Globus pallidus (tissue), 1 donor: ENCODE measurements at regions not wholly inside any gene's neighbourhood (a gene's known extent, or its start where the extent isn't known, plus 50 kb on each side); places are given as distances from the start of the nearest gene placed in this dataset.
"Not testable (repeated sequence)": the region's sequence is repeated elsewhere in the genome, so short reads cannot be mapped to it uniquely, and the experiment has no call there.

Source experiments
- DNase-seq: peaks from one replicate; pipeline ENCODE4 v3.0.0-alpha.2; 2015; ENCODE audit warnings: low spot score

DNA sequence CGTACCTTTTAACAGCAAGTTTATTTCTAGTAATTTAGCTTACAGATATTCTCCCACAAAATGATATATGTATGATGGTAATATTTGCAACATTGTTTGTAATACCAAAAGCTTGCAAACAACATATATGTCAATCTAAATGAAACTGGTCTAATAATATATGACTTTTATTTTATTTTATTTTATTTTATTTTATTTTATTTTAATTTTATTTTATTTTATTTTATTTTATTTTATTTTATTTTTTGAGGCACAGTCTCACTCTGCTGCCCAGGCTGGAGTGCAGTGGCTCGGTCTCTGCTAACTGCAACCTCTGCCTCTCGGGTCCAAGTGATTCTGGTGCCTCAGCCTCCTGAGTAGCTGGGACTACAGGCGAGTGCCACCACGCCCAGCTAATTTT is 94.6 kb upstream of the ABCA1 start:
- not testable (repeated sequence) for DNase-seq

DNA sequence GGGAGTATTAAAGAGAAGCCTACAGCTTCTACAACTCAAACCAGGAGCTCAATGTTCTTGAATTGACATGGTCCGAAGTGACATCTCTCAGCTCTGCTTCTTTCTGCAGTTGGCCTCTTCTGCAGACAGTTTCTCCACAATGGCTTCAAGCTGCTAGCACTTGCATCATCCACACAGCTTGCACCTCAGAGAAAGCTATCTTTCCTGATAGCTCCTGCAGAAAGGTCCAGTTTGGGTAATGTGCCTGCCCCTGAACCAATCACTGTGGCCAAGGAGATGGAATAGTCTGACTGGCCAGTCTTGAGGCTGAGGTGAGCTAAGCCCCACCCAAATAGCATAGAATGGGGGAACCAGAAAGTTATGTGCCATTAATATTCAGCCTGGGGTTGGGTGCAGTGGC is 95.8 kb upstream of the ABCA1 start:
- DNase-seq, result no peak

DNA sequence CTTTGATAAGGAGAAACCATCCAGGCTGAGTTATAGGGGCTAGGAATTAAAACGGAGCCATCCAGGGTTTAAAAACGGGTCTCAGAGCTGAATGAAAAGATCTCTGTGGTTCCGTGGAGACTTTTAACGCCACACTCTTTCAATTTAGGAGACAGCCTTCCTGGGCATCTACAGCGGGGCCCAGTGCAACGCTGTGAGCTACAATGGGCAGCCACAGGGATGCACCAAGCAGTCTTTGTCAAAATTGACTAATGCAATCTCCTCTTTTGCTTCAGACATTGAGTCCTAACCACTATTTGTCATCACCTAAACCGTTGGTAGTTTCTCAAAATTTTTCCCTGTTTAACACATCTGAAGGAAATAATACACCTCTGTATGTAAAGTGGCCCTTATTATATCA is 96.6 kb upstream of the ABCA1 start:
- no peak for DNase-seq

DNA sequence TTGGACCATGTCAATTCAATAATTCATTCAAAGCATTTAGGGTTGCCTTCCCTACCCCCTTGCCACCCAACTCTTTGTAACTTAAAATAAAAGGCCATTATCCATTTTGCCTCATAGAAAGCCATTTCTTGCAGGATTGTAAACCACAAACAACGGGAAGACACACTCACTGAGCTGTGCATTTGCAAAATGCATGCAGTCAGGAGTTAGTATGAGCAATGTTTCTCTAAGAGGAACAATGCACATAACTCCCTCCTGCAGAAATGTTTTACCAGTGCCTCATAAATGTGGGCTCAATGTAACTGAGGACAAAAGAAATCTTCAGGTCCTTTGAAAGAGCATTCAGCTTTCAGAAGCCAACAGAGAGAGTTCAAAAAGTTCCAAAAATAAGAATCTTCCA is 98.5 kb upstream of the ABCA1 start:
- DNase-seq, result no peak

DNA sequence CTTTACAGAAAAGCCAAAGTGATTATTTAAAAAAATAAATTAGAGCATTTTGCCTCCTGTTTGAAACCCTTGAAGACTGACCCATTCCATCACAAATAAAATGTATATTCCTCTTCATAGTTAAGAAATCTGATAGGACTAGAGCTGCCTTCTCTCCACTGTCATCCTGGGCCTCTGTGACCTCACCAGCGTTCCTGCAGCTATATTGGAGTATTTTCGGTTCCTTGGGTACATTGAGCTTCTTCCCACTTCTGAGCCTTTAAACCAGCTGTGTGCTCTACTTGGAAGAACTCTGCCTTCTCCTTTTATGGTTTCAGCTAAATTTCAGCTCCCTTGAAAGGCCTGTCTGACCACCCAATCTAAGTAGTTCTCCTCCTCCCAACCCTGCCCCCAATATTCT is 99.1 kb upstream of the ABCA1 start:
- DNase-seq, result no peak

DNA sequence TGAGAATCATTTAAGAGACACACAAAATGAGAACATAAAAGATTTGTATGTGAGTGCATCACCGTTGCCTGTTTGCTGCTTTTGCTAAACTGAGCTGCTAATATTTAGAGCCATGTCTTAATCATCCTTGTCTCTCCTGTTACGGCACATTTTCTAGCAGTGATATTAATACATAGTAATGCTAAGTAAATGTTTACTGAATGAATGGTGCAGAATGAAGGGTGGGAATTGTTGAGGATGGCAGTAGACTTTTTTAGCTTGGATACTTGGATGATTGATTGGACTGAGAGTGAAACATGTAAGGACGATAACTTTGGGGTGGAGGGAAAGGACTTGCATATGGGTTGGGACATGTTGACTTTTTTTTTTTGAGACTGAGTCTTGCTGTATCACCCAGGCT is 102.3 kb upstream of the ABCA1 start:
- DNase-seq, result no peak

DNA sequence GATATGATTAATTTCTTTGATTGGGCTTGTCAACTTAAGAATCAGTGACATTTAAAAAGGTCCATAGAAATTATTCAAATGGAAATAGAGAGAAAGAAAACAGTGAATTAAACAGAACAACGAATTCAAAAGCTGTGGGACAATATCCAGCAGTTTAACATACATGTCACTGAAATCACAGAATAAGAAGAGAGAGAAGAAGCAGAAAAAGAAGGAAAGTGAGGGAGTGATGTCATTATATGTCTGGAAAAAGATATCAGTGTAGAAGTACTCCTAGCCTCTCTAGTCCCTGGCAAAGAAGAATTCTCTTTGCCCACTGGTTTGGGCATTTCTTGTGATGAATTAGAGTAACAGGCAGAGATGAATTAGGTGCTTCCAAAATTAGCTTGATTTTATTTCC is 109.2 kb upstream of the ABCA1 start:
- no peak for DNase-seq

DNA sequence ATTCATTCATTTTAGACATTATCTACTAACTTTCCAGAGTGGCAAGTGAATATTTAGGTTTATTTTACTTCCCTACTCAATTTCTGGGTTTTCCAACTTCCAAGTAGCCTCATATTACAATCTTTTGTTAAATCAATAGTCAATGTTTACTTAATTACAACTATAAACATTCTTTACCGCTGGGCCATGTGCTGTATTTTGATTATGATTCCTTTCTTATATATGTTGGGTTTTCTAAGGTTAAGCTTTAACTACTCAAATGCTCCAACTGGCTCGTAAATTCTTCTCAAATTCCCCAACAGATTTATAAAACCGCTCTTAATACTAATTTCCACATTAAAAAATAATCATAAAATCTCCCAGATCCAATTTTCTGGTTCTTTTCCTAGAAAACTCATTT is 110.1 kb upstream of the ABCA1 start:
- DNase-seq, result no peak

DNA sequence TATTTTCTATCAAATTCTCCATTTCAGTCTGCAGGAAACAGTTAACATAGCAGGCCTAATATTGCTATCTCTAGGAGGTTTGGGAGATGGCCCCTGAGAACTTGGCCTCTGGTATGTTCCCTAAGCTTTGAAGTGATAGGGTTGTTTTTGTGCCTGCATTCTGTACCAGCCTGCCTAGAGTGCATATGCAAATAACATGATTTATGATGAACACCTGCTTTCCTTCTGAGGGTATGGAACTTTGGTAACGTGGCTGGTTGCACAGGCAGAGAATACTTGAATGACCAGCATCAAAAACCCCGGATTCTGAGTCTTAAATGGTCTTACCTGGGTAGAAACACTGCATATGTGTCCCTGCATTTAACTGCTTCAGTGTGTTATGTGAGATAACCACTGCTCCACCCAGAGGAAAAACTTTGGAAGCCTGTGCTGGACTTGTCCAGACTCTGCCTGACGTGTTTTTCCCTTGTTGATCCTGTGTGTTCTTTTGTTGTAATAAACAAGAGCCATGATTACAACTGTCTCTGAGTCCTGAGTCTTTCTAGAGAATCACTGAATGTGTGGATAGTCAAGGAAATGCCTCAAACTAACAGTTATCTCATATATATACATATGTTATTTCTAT is 111.3 kb upstream of the ABCA1 start:
- DNase-seq, result no peak

DNA sequence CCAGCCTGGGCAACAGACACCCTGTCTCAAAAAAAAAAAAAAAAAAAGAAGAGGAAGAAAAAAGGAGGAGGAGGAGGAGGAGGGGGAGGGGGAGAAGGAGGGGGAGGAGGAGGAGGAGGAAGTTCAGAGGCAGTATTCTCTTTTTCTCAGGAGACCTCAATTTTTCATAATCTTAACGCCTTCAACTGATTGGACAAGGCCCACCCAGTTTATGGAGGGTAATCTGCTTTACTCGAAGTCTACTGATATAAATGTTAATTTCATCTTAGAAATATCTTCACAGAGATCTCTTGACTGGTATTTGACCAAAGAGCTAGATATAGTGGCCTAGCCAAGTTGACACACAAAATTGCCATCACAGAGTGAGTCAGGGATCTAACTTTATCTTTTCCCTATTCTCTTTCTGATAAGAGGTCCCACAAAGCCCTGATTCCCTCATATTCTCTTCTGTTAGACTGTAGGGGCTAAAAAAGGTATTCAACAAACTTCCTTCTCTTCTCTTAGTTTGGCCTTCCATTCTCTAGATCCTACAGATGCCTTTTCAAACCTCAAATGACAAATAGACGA is 115.5 kb upstream of the ABCA1 start:
- no peak for DNase-seq

DNA sequence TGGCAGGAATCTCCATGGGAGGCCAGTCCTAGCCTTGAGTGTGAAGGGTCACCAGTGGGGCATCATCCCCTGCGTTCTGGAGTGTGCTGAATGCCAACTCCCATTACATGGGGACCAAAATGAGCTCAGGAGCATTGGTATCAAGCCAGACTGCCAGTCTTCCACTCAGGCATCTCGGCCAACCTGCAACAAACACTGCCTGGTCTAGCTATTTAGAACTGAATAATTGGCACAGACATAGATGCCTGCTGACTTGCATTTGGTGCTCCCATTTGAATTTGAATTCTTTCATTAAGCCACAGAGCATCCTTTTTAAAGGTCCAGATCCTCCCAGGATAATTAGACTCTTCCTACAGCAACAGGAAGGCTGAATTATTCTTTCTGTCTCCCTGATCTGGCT is 116.6 kb upstream of the ABCA1 start:
- peak; percentile 75 for DNase-seq

DNA sequence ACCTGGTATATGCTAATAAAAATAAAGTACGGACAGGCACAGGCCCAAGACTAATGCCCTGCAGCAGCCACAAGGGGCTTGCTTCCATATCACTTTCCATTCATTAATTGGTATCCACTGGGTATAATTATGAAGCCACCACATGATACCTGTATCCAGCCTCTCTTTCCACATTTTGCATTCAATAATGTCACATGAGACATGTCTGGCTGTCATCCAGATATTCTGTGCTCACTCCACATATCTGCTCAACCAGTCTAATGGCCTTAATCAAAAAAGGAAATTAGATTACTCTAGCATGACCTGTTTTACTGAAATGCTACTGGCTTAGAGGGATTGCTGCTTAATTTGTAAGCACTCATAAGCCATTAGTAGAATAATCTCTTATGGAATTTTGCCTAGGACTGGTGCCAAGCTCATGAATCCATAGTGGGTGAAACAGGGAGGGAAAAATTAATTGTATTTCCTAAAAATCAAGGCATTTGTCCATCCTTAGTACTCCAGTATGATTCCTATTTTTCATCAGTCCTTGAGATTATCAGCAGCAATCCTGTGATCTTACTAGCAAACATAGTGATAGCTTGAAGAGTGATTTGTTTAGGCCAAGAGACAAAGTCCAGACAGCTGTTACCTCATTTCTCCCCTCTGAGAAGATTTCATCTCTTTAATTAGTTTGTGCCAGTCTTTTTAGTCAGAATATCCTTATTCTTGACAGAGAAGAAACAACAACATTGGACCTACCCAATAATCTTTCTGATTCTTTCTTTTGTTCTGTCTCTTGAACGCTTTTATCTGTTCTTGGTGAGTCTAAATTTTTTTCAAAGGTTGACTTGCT is 119.2 kb upstream of the ABCA1 start:
- DNase-seq, result no peak

DNA sequence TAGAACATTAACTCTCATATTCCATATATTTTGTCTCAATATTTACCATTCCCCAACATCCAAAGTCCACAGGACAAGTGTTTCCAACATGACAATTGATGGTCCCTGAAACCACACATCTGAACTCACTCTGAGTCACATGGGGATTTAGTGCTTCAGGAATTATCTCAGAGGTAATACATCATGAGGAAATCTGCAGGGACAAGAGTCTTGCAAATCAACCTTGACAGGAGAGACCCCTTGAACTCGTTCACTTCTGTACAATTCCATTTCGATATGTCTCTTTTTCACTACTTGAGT is 119.7 kb upstream of the ABCA1 start:
- no peak for DNase-seq

DNA sequence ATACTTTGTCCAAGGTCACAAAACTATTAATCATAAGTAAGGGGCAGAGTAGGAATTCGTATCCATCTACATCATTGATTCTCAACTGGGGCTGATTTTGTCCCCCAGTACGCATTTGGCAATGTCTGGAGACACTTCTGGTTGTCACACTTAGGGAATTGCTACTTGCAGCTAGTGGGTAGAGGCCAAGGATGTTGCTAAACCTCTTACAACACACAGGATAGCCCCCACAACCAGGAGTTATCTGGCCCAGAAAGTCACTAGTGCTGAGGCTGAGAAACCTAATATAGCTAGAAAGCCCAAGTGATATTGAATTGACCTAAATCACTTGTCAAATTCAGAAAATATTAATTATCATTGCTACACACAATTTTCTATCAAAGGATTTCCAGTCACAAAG is 120.4 kb upstream of the ABCA1 start:
- no peak for DNase-seq

DNA sequence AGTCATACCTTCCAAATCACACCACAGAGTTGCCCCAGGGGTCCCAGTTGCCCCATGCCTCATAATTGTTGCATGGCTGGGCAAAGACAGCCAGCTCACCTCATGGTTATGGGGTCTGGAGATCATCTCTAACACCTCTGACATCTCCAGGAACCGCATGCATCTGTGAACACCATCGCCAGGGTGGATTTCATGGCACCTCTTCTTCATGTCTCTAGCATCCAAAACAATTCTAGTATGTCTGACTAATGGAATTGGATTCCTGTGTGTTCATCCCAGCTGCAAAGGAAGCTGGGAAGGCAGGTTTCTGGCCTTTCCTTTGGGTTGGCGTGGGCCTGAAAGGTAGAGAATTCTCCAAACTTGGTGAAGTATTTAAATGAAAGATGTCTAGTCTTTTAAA is 122.3 kb upstream of the ABCA1 start:
- DNase-seq, result no peak

DNA sequence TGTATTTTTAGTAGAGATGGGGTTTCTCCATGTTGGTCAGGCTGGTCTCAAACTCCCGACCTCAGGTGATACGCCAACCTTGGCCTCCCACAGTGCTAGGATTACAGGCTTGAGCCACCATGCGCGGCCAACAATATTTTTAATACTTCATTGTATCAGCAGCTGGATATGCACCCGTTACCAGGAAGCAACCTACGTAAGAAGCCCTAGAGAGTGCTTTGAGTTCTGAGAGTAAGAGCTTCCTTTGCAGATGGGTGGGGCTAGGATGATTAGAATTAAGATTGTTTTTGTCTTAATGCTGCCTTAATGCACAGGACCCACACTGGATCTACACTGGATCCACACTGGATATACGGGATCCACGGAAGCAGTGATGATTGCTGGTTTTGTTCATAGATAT is 123.9 kb upstream of the ABCA1 start:
- no peak for DNase-seq

DNA sequence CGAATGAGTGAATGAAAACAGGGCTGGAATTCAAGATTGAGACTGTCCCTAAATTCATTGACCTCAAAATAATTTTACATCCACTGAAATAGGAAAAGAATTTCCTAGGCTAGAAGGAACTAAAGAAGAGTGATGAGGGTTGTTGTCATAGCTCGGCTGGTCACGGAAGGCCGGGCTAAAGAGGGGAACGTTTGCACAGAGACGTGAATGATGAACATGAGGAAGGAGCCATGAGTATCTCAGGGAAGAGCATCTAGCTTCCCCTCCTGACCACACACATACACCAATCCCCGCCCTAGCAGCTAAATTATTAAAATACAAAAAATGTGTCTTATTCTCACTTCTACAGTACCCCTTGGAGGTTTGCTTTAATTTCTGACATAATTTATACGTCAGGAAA is 124.4 kb upstream of the ABCA1 start:
- no peak for DNase-seq

DNA sequence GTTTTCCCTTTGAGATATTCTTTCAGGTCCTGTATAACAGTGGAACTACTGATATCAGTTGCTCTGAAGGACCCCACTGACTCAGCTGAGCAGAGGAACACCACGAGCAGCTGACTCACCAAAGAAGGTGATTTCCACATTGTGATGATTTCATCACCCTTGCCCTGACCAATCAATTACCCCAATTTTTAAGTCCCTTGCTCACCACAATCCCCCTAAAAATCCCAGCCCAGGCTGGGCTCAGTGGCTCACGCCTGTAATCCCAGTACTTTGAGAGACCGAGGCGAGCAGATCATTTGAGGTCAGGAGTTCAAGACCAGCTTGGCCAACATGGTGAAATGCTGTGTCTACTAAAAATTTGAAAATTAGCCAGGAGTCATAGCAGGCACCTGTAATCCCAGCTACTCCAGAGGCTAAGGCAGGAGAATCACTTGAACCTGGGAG is 125.3 kb upstream of the ABCA1 start:
- no peak for DNase-seq

DNA sequence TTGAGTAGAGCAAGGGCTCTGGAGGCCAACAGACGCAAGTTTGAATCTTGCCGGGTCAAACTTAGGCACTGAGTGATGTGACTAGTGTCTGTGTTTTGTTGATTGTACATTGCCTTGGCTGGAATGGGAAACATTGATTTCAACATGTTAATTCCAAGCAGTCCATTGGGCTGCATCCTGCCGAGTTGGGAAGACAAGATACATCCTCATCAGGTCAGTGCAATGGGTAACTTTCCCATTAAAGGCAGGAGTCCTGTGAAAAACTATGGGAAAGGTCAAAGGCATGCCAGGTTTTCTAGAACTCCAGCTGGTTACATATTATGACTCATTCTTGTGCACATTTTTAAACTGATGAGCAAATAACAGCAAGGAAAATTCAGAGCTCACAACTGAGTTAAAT is 126.5 kb upstream of the ABCA1 start:
- no peak for DNase-seq

DNA sequence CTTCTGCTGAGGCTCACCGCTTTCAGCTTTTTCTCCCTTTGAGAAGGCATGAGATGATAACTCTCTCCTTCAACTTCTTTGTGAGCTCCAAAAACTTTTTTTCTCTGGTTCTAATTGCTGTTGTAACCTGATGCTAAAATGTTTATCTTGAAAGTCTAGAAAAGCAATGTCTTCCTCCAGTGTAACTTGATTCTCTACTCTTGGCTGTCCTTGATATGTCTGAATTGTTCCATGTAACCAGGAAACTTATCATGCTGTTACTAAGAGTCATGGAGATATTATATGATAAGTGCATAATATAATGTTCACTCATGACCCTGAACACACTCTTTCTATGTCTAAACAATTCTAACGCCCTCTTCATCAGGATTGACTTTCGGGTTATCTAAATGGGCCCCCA is 128.0 kb upstream of the ABCA1 start:
- no peak for DNase-seq

DNA sequence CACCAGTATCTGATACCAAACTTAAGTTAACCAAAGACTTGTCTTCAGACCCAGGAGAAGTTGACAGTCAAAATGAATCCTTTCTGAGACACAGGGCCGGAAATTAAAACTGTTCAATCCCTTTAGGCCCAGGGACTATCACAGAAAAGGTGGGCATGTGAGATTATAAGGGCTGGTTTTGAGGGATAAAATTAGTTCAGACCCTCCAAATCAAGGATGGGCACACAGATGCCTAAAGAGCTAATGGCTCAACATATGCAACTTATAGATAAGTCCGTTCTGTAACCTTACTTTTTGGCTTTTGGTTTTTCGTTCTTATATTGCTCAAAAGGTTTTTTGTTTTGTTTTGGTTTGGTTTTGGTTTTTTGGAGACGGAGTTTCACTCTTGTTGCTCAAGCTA is 129.6 kb upstream of the ABCA1 start:
- no peak for DNase-seq

DNA sequence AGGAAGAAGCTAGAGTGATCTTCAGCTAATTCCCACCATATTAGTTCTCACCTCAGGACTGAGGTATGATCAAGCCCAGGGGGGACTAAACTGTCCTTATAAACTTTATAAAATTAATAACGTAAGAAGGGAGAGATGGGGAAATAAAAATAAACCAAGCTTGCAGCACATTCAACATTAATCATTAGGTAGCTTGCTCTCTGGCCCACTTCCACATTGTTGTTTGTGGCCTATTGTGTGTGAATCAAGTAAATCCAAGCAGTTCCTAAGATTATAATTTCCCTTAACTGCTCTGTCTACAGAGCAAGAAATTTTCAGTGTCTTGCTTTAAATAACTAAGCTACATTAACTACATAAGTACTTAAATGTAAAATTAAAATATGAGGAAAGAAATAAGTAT is 131.3 kb upstream of the ABCA1 start:
- no peak for DNase-seq

DNA sequence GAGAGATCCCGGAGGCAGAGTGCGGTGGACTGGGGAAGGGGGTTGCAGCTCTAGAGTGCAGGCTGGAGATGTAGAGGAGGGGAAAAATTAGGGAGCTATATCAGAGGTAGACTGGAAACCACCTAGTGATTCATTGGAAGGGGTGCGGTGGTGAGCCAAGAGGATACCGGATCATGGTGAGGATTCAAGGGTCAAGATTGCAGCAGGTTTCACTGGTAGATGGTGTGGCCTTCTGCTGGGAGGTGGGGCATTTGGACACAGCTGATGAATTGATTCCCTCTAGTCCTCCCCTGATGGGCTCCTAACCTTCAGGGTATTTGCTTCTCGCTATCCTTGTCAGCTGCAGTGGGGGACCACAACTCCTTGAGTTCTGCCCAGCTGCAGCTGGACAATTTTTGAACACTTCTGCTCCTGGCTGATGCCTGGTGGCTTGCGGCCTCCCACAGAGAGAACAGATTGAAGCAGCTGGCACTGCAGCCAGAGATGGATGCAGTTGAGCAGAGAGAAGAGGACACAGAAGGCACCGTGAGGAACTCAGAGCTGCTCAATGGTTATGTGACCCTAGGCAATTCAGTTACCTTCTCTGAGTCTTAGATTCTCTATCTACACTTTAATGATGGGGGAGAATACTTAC is 134.4 kb upstream of the ABCA1 start:
- no peak for DNase-seq
